Central memory CD8-positive, alpha-beta T cell (primary cell): ENCODE measurements at regions not wholly inside any gene's neighbourhood (a gene's known extent, or its start where the extent isn't known, plus 50 kb on each side); places are given as distances from the start of the nearest gene placed in this dataset.
"Not testable (repeated sequence)": the region's sequence is repeated elsewhere in the genome, so short reads cannot be mapped to it uniquely, and the experiment has no call there.

Source experiments
- ATAC-seq: fragments of 150-1000 bp; cut with Tn5 transposase; replicated peaks from 2 replicates; pipeline ENCODE4 v1.10.0; 2022; ENCODE audit warnings: mild to moderate bottlenecking, moderate FRiP score, moderate number of reproducible peaks; ENCODE audit not compliant: poor library complexity, severe bottlenecking; ENCODE audit errors: extremely low read depth
- DNase-seq, 2 donors: peaks; one replicate each; pipeline ENCODE4 v3.0.0; 2021; ENCODE audit warnings: low spot score in 2 of 2
- H3K27ac Mint-ChIP-seq: one replicate; pipeline ENCODE4 v1.8.0; 2022; ENCODE audit warnings: low read depth, mild to moderate bottlenecking, moderate library complexity, mixed read lengths
- H3K27me3 Mint-ChIP-seq: one replicate; pipeline ENCODE4 v1.8.0; 2022; ENCODE audit warnings: mixed read lengths
- H3K36me3 Mint-ChIP-seq: one replicate; pipeline ENCODE4 v1.8.0; 2022; ENCODE audit warnings: mild to moderate bottlenecking, moderate library complexity, mixed read lengths; ENCODE audit not compliant: insufficient read depth
- H3K4me1 Mint-ChIP-seq: one replicate; pipeline ENCODE4 v1.8.0; 2022; ENCODE audit warnings: mixed read lengths
- H3K4me3 Mint-ChIP-seq: one replicate; pipeline ENCODE4 v1.8.0; 2022; ENCODE audit warnings: mild to moderate bottlenecking, moderate library complexity, mixed read lengths
- H3K9me3 Mint-ChIP-seq: one replicate; pipeline ENCODE4 v1.8.0; 2022; ENCODE audit warnings: mixed read lengths

DNA sequence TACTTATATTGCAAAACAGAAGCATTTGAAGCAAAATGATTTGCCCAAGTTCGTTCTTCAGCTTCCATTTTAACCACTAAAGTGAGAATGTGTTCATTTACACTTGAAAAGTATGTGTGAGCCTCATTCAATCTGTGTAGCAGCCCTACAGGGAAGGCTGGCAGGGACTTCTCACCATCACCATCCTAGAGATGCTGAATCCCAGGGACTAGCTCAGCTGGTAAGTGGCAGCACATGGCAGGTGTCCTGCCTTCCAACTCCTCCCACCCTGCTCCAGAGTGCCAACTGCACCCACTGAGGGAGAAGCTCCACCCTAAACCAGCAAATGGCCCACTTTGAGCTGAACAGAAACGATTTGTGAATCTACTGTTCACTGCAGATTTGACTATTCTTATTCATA lies 91.5 kb downstream of the EN1 start:
- ATAC-seq (no peak), DNase-seq (no peak)
- H3K4me3 Mint-ChIP-seq, result no peak overlapping the region
- H3K36me3 Mint-ChIP-seq, result peaks cover 2% of the 10 kb centered on the region
- H3K27me3 Mint-ChIP-seq, result peaks cover 50% of the 10 kb centered on the region
- no peaks in the 10 kb centered on the region for H3K4me1 Mint-ChIP-seq
- no peak overlapping the region for H3K27ac Mint-ChIP-seq
- no peaks in the 10 kb centered on the region for H3K9me3 Mint-ChIP-seq

- Mint-ChIP-seq H3K9me3 (no peaks in the 10 kb centered on the region), H3K36me3 (peaks cover 2% of the 10 kb centered on the region), H3K4me1 (no peaks in the 10 kb centered on the region), H3K27ac (no peak overlapping the region), H3K27me3 (peaks cover 50% of the 10 kb centered on the region), H3K4me3 (no peak overlapping the region)
- no peak for DNase-seq
- ATAC-seq, result no peak
Measured at GRCh38 chr2:118755384-118755783, 92.1 kb downstream of the EN1 start.

DNA sequence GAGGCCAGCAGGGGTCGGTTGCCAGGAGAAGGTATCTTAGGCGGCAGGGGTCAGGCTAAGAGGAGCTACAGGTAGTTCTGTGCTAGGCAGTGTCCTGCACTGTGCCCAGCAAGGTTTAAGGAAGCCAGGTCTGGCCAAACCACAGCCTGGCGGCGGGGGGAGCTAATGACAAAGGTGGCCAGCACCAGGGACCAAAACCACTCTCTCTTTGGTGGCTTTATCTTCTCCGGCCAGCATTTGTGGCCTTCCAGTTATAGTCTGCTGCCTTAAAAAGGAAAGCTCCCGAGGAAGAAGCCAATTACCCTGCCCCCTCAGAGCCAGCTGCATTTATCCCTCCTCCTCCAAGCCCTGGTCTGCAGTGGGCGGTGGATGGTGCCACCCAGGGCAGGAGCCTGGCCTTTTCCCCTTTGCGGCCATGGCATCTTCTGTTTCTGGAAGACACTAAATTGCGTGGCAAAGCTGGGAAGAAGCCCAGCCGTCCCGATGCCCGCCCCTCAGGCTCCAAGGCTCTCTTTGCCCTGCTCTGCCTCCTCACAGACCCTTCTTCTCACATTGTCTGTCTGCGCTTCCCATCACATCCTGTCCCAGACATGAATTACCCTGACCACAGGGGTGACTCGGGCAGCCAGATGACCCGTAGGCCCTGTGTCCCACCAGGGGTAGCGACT lies 94.6 kb downstream of the EN1 start:
- no peaks in the 10 kb centered on the region for H3K9me3 Mint-ChIP-seq
- ATAC-seq (no peak), DNase-seq (no peak)
- H3K36me3 Mint-ChIP-seq, result peaks cover 2% of the 10 kb centered on the region
- peaks cover 40% of the 10 kb centered on the region for H3K27me3 Mint-ChIP-seq
- no peak overlapping the region for H3K4me3 Mint-ChIP-seq
- no peaks in the 10 kb centered on the region for H3K4me1 Mint-ChIP-seq
- H3K27ac Mint-ChIP-seq, result no peak overlapping the region

- peaks cover 51% of the 10 kb centered on the region for H3K27me3 Mint-ChIP-seq
- ATAC-seq (no peak), DNase-seq (no peak)
- peaks cover 7% of the 10 kb centered on the region for H3K9me3 Mint-ChIP-seq
- no peaks in the 10 kb centered on the region for H3K4me1 Mint-ChIP-seq
- H3K27ac Mint-ChIP-seq, result no peak overlapping the region
- no peak overlapping the region for H3K4me3 Mint-ChIP-seq
- H3K36me3 Mint-ChIP-seq, result peaks cover 2% of the 10 kb centered on the region
Measured at GRCh38 chr2:118750959-118751565, 96.4 kb downstream of the EN1 start.

DNA sequence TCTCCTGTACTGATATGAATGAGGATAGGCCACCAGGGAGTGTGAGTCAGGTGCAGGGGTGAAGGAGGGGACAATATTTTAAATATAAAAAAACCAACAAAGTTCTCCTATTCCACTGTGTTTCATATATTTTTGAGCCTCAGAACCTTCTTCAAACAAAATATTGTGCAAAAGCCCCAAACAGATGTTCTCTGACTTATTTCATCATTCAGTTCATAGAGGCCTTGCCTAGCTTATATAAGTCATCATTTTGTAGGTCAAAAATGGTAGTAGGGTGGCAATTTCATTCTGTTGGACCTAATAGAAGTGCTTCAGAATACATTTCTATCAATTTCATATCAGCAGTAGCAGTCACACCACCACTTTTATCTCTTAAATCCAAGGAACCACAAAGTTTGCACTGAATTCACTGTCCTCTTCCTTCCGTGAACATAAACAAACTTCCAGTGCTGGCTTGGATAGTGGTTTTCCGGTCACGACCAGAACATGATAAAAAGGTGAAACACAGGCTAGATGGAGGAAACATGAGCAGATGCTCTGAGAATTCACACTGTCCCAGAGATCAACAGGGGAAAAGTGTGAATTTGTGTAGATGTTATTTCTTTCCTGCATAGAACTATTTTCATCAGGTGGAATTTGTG lies 99.1 kb downstream of the EN1 start:
- Mint-ChIP-seq H3K27ac (no peak overlapping the region), H3K9me3 (peaks cover 21% of the 10 kb centered on the region)
- no peak for ATAC-seq

GRCh38 chr2:118747637-118748036 lies 99.8 kb downstream of the EN1 start:
- Mint-ChIP-seq H3K27me3 (peaks cover 46% of the 10 kb centered on the region), H3K9me3 (peaks cover 21% of the 10 kb centered on the region), H3K27ac (no peak overlapping the region), H3K4me3 (no peak overlapping the region), H3K36me3 (peaks cover 2% of the 10 kb centered on the region), H3K4me1 (no peaks in the 10 kb centered on the region)
- no peak for ATAC-seq
- DNase-seq, result no peak

More for the DNA sequence above, 99.1 kb downstream of the EN1 start:
- H3K27me3 Mint-ChIP-seq, result peaks cover 53% of the 10 kb centered on the region
- H3K36me3 Mint-ChIP-seq, result peaks cover 2% of the 10 kb centered on the region
- no peak overlapping the region for H3K4me3 Mint-ChIP-seq
- no peak for DNase-seq
- H3K4me1 Mint-ChIP-seq, result no peaks in the 10 kb centered on the region

DNA sequence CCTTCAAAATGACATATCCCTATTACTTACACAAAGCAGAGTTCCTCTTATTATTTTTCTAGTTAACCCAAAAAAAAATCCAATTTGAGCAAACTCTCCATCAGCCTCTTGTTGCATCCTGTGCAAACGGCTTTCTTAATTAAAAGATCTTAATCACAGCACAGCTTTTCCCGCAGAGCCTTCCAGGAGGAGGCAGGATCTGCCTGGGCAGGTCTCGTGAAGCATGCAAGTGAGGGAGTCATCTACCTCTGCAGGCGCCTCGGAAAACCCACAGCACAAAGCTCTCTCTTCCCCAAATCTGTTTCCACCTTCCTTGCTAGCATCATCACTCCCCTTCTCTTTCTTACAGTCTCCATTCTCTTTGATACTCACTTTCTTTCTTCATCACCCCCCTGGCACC lies 100.4 kb downstream of the EN1 start:
- Mint-ChIP-seq H3K27ac (no peak overlapping the region), H3K4me1 (no peaks in the 10 kb centered on the region), H3K36me3 (no peaks in the 10 kb centered on the region), H3K9me3 (peaks cover 21% of the 10 kb centered on the region), H3K27me3 (peaks cover 46% of the 10 kb centered on the region), H3K4me3 (no peak overlapping the region)
- ATAC-seq (no peak), DNase-seq (no peak)

GRCh38 chr2:118744682-118745181 lies 102.7 kb downstream of the EN1 start:
- Mint-ChIP-seq H3K9me3 (peaks cover 21% of the 10 kb centered on the region), H3K27me3 (peaks cover 32% of the 10 kb centered on the region)
- ATAC-seq, H3K36me3 Mint-ChIP-seq, H3K27ac Mint-ChIP-seq, DNase-seq, H3K4me1 Mint-ChIP-seq, H3K4me3 Mint-ChIP-seq: not testable (repeated sequence)

DNA sequence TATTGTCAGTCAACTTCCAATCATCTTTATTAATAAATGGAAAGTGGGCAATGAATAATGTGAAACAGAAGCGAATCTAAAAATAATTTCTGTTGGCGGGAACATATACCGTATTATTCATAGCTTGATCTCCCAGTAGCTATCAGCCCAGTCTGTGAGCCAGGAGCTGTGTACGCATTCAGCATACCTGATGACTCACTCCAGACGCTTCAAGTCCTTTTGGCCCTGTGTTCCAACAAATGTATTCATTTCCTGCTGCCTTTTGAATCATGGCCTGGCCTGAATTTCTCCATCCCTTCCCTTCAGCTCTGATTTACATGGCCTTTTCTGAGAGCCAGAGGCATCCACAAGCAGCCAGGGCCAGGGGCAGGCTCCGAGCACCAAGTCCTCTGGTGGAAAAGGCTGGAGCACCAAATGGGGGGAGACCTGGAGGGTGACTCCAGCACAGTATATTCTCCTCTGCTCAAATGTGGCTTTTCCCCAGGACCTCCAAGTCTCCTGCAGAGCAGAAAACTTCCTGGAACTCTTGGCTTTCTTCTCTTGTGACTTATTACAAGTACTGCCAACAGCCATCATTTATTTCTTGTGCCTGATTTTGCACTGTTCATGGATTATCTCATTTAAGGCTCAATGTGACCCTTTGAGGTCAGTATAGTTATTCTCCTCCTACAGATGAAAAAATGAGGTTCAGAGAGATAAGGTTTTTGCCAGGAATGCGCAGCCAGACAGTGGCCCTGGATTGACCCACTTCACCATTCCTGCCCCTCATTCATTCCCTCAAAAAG lies 108.7 kb downstream of the EN1 start:
- H3K27me3 Mint-ChIP-seq, result peaks cover 7% of the 10 kb centered on the region
- ATAC-seq (no peak), DNase-seq (no peak)
- H3K27ac Mint-ChIP-seq, result no peak overlapping the region
- no peaks in the 10 kb centered on the region for H3K36me3 Mint-ChIP-seq
- no peaks in the 10 kb centered on the region for H3K4me1 Mint-ChIP-seq
- H3K4me3 Mint-ChIP-seq, result no peak overlapping the region
- peaks cover 1% of the 10 kb centered on the region for H3K9me3 Mint-ChIP-seq

GRCh38 chr2:118738106-118738505 lies 109.3 kb downstream of the EN1 start:
- no peak overlapping the region for H3K4me3 Mint-ChIP-seq
- no peaks in the 10 kb centered on the region for H3K36me3 Mint-ChIP-seq

DNA sequence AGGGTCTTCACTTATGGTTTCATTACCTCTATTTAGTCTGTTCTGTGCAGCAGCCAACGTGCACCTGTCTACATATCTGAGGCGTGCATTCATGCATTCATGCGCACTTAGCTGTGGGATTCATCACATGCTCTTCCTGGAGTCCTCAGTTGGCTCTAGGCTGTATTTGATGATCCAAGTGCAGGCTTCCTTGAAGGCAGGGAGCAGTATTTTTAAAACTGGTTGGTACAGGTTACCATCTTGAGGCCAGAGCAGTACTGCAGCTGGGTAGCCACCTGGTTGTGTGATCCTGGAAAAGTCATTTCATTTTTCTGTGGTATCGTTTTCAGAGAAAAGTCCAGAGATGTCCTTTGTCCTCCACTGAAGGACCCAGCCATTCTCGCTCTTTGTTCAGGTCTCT lies 109.8 kb downstream of the EN1 start:
- ATAC-seq (no peak), DNase-seq (no peak)
- no peak overlapping the region for H3K27ac Mint-ChIP-seq
- no peaks in the 10 kb centered on the region for H3K9me3 Mint-ChIP-seq
- H3K36me3 Mint-ChIP-seq, result no peaks in the 10 kb centered on the region
- H3K4me1 Mint-ChIP-seq, result no peaks in the 10 kb centered on the region
- H3K4me3 Mint-ChIP-seq, result no peak overlapping the region
- H3K27me3 Mint-ChIP-seq, result peaks cover 7% of the 10 kb centered on the region

More at GRCh38 chr2:118738106-118738505, 109.3 kb downstream of the EN1 start:
- H3K27ac Mint-ChIP-seq, result no peak overlapping the region
- H3K9me3 Mint-ChIP-seq, result no peaks in the 10 kb centered on the region
- ATAC-seq, result no peak
- no peak for DNase-seq
- H3K4me1 Mint-ChIP-seq, result no peaks in the 10 kb centered on the region
- H3K27me3 Mint-ChIP-seq, result peaks cover 7% of the 10 kb centered on the region

- DNase-seq (no peak), ATAC-seq (no peak)
- Mint-ChIP-seq H3K36me3 (no peaks in the 10 kb centered on the region), H3K9me3 (peaks cover 6% of the 10 kb centered on the region), H3K27me3 (peaks cover 18% of the 10 kb centered on the region), H3K4me1 (no peaks in the 10 kb centered on the region), H3K27ac (no peak overlapping the region), H3K4me3 (no peak overlapping the region)
Measured at GRCh38 chr2:118732432-118732831, 115.0 kb downstream of the EN1 start.
